Nephron progenitor cell (in vitro differentiated cells): ENCODE measurements at regions not wholly inside any gene's neighbourhood (a gene's known extent, or its start where the extent isn't known, plus 50 kb on each side); places are given as distances from the start of the nearest gene placed in this dataset.

Experiments
- DNase-seq: peaks from one replicate; pipeline ENCODE4 v3.0.0; 2021
- H3K27ac Mint-ChIP-seq: 2 replicates; pipeline ENCODE4 v1.8.0; 2021; ENCODE audit warnings: mild to moderate bottlenecking, moderate library complexity, mixed read lengths
- H3K27me3 Mint-ChIP-seq: 2 replicates; pipeline ENCODE4 v1.8.0; 2021; ENCODE audit warnings: mild to moderate bottlenecking, low read depth, mixed read lengths; ENCODE audit not compliant: poor library complexity
- H3K36me3 Mint-ChIP-seq: 2 replicates; pipeline ENCODE4 v1.8.0; 2021; ENCODE audit warnings: low read depth, mixed read lengths
- H3K4me1 Mint-ChIP-seq: 2 replicates; pipeline ENCODE4 v1.8.0; 2021; ENCODE audit warnings: mixed read lengths
- H3K4me3 Mint-ChIP-seq: 2 replicates; pipeline ENCODE4 v1.8.0; 2021; ENCODE audit warnings: mild to moderate bottlenecking, moderate library complexity, mixed read lengths
- H3K9me3 Mint-ChIP-seq: 2 replicates; pipeline ENCODE4 v1.8.0; 2021; ENCODE audit warnings: mild to moderate bottlenecking, moderate library complexity, mixed read lengths
- CTCF ChIP-seq: fragments of 200-600 bp; sonication (generic); IDR thresholded peaks from 2 replicates; pipeline ENCODE4 v1.5.0; 2021; ENCODE audit warnings: antibody characterized with exemption

DNA sequence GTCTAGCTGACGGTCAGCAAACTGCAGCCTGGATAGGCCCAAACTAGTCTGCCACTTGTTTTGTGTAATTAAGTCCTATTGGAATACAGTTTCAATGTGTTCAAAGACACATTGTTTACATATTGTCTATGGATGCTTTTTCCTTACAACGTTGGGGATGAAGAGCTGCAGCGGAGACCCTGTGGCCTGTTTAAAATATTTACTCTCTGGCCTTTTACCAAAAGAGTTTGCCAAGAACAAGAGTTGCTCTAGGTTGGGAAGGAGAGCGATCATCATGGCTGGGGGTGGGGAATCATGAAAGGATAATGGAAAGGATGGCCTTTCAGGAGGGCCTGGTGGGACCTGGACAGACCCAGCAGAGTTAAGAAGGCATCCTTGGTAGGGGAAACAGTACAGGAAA, 274.9 kb upstream of the ZFHX3 start:
- H3K4me1 Mint-ChIP-seq = peaks cover 8% of the 10 kb centered on the region
- H3K36me3 Mint-ChIP-seq = no peaks in the 10 kb centered on the region
- H3K4me3 Mint-ChIP-seq = no peak overlapping the region
- no peak for TF ChIP-seq CTCF
- H3K9me3 Mint-ChIP-seq = no peaks in the 10 kb centered on the region
- H3K27me3 Mint-ChIP-seq = peaks cover 7% of the 10 kb centered on the region
- DNase-seq = no peak
- no peak overlapping the region for H3K27ac Mint-ChIP-seq

GRCh38 chr16:73321853-73322252, 273.9 kb upstream of the ZFHX3 start:
- H3K4me3 Mint-ChIP-seq = no peak overlapping the region
- no peak for DNase-seq
- no peak for TF ChIP-seq CTCF
- peaks cover 7% of the 10 kb centered on the region for H3K27me3 Mint-ChIP-seq
- H3K27ac Mint-ChIP-seq = no peak overlapping the region
- H3K36me3 Mint-ChIP-seq = no peaks in the 10 kb centered on the region
- peaks cover 12% of the 10 kb centered on the region for H3K4me1 Mint-ChIP-seq
- no peaks in the 10 kb centered on the region for H3K9me3 Mint-ChIP-seq

- TF ChIP-seq CTCF = no peak
- H3K4me3 Mint-ChIP-seq = no peak overlapping the region
- DNase-seq = peak; percentile 28
- no peak overlapping the region for H3K27ac Mint-ChIP-seq
- H3K4me1 Mint-ChIP-seq = peaks cover 12% of the 10 kb centered on the region
- no peaks in the 10 kb centered on the region for H3K36me3 Mint-ChIP-seq
- peaks cover 3% of the 10 kb centered on the region for H3K27me3 Mint-ChIP-seq
- H3K9me3 Mint-ChIP-seq = peaks cover 1% of the 10 kb centered on the region
Observed at GRCh38 chr16:73319737-73320136, 271.8 kb upstream of the ZFHX3 start.

- Mint-ChIP-seq H3K4me3 (no peak overlapping the region), H3K27me3 (peaks cover 5% of the 10 kb centered on the region), H3K36me3 (no peaks in the 10 kb centered on the region), H3K4me1 (peaks cover 12% of the 10 kb centered on the region), H3K27ac (no peak overlapping the region), H3K9me3 (peaks cover 6% of the 10 kb centered on the region)
- no peak for DNase-seq
- no peak for TF ChIP-seq CTCF
Observed at GRCh38 chr16:73319261-73319660, 271.3 kb upstream of the ZFHX3 start.

- Mint-ChIP-seq H3K9me3 (peaks cover 8% of the 10 kb centered on the region), H3K36me3 (no peaks in the 10 kb centered on the region), H3K4me1 (peaks cover 12% of the 10 kb centered on the region), H3K27me3 (peaks cover 4% of the 10 kb centered on the region), H3K27ac (no peak overlapping the region), H3K4me3 (no peak overlapping the region)
- DNase-seq = no peak
- no peak for TF ChIP-seq CTCF
Observed at GRCh38 chr16:73317321-73317857, 269.5 kb upstream of the ZFHX3 start.

- H3K36me3 Mint-ChIP-seq = no peaks in the 10 kb centered on the region
- no peak overlapping the region for H3K4me3 Mint-ChIP-seq
- H3K9me3 Mint-ChIP-seq = peaks cover 8% of the 10 kb centered on the region
- H3K27ac Mint-ChIP-seq = no peak overlapping the region
- H3K4me1 Mint-ChIP-seq = peaks cover 4% of the 10 kb centered on the region
- H3K27me3 Mint-ChIP-seq = peaks cover 2% of the 10 kb centered on the region
- no peak for TF ChIP-seq CTCF
- DNase-seq = no peak
Observed at GRCh38 chr16:73315645-73316044, 267.7 kb upstream of the ZFHX3 start.
